ENCODE measurements at regions not wholly inside any gene's neighbourhood (a gene's known extent, or its start where the extent isn't known, plus 50 kb on each side); places are given as distances from the start of the nearest gene placed in this dataset.

DNA sequence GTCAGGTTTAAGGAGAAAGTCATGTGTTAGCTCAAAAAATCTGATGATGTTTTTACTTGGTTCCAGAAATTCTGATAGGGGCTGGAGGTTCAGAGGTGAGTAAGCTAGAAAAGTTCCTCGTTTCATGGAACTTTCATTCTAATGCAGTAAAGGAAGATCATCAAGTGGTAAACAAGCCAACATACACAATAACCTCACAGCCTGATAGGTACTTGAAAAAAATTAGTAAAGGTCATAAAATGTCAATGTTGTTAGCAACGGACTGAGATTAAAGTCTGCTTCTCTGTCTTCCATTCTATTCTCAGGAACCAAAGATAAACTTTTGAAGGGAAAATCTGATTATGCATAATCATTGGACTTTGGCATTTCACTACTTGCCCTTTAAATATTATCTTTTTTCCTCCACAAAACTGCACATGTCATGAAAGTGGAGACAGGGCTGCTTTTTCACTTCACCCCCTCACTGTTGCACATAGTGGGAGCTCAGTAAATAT lies 165.4 kb upstream of the MAF start:
- no peak for DNase-seq

DNA sequence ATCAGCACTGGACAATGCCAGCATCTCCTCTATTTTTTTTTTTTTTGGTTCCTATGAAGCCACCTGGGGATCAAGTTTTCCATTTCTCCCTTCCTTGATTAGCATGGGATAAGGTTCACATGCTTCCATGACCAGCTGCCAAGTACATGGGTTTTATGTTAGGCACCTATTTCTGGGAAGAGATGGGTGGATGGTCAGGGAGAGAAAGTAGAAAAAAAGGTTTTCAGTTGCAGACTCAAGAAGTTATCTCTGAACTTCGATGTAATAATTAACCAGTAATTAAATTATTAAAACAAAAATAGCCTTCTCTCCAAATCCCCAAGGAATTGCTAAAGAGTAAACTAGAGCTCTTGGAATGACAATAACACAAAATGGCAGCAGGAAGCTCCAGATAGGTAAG lies 164.9 kb upstream of the MAF start:
- no peak for DNase-seq

DNA sequence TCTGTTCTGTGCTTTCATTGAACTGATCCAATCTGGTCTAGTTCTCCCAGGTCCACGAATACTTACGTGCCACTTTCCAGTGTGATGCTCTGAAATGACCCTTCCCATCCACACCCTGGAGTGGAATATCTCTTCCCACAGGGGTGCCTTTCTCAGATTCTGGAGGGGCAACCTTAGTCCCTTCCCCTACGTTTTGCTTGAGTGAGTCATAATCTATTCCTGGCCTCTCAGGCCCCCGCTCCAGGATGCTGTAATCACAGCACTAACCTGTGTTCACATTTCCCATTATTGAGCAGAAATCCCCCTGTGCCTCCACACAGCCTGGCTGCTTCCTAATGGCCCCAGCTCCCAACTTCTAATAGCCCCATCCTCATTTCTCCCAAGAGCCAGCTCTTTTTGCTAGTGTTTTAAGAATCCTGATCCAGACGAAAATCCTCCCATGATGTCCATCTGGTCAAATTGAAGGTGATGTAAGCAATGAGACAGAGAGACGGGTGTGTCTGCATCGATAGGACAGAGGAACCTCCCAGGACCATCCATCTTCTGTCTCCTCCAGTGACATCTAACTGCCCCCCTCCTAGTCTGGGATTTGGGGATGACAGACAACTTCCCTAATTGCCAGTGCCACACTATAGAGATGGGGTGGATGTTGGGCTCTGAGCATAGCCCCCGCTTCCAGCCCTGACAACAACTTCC lies 164.0 kb upstream of the MAF start:
- DNase-seq, result no peak

DNA sequence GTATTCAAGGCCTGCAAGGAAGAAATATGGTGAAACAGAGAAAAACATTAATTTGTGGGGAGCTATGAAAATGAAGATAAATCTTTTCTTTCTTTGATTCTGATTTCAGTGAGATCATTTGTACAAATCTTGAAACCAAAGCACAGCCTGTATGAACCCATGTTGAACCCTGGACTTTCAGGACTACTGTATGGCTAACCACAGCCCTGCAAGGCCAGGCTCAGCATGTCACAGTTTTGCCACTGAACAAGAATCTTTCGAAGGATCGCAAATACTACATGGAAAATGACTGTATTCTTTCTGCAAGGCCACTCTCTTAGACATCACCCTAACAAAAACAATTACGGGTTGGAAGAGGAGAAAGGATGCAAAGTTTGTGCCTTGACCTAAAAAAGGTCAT lies 161.7 kb upstream of the MAF start:
- no peak for DNase-seq

DNA sequence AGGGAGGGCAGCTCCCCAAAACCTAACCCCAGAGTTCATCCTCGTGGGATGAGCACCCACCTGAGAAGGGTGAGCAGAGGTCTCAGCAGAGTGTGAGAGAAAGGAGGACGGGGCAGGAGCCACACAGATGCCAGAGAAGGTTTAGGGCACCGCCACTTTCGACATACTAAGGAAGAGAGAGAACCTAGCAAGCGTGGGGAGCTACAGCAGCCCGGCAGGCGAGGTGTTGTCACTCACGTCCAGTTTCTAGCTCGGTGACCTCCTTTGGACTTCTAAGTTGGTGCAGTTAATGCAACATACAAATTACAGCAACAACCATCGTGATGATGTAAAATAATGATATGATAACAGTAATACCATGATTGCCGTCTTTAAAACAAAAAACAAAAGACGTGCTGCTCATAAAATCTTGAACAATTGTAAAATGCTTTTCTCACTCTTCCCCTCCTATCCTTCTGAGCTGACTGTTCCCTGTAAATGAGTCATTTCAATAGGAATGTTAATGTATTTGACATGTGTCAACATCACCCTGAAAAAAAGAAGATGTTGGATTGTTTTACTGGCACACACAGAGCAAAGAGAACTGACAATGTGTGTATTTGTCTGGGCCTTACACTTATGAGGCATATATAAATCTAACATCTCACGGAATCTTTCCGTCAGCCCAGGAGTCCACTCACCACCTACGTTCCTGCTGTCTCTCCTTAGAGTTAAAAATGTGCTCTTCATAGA lies 158.2 kb upstream of the MAF start:
- no peak for DNase-seq

DNA sequence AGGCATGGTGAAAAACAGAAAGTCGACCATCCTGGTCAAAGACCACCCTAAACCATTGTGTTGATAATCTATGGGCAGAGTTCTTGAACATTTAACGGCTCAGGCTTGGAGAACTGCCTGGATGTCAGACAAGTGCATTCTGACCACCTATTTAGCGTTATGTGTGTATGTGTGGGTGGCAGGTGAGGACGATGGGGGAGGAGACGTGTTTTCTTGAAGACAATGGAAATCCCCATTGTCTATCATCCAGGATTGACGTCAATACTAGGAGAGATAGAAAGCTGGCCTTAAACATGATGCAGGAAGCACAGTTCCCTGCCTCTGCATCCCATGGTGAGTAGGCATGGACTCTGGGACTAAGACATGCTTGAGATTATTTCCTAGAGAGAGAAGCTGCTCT lies 157.4 kb upstream of the MAF start:
- DNase-seq, result no peak

DNA sequence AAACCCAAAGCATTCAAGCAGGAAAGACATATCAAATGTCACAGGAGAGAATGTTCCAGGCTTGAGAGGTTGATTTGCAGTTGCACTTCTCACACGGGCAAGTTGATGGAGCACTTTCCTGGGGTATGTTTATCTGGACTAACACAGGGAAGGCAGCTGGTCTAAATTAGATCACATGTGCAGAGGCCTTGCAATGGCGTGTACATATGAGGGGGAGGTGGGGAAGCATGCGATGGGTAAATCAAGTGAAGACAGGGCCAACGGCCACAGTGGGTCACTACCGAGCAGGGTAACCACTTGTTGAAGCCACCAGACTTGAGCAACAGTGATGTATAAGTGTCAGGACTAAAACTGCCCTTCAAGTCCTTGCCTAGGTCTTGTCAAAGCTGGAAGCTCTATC lies 156.6 kb upstream of the MAF start:
- DNase-seq, result no peak

DNA sequence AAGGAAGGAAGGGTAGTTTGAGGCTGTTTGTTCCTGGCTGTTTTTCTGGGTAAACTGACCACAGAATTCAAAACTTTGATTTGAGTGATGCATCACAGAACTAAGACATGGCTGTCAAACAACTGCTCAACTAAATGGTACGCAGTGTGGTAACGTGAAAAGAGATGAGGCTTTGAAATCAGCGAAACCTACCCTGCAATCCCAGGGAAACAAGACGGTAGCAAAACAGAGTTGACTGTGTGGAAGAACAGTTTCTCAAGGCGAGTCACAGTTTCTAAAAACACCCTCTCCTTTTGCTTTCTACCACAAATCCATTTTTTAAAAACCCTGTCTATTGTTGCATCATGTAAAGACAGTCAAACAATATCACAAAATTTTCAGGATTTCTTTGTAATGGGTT lies 156.0 kb upstream of the MAF start:
- no peak for DNase-seq

DNA sequence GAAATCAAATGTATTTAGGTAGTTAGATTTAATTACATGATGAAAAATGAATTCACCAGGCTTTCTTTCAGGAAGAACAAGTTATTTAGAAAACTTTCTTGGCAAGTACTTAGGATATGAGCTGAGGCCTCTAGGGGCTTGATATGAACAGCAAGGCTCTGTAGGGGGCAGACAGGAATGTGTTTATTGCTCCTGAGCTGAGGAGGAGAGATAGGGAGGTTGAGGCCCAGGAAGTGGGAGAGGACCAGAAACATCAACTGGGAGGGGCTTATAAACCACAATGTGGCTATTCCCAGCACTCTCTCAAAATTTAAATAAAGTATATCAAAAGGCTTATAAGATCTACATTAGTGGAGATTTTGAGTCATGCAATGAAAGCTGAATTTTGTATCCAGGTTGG lies 154.0 kb upstream of the MAF start:
- DNase-seq, result no peak

DNA sequence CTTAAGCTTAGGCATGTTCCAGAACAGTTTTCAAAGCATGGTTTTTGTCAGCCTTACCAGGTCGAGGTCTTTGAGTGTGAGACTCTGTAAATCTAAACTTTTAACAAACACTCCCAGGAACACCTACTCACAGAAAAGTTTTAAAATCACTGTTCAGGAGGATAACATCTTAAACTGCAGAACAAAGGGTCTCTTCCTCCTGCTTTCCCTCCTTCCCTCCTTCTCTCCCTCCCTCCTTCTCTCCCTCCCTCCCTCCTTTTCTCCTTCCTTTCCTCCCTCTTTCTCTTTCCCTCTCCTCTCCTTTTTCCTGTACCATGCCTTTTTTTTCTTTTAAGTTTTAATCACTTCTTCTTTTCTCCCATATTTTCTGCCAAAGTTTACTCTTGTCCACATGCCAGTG lies 153.5 kb upstream of the MAF start:
- DNase-seq, result no peak

DNA sequence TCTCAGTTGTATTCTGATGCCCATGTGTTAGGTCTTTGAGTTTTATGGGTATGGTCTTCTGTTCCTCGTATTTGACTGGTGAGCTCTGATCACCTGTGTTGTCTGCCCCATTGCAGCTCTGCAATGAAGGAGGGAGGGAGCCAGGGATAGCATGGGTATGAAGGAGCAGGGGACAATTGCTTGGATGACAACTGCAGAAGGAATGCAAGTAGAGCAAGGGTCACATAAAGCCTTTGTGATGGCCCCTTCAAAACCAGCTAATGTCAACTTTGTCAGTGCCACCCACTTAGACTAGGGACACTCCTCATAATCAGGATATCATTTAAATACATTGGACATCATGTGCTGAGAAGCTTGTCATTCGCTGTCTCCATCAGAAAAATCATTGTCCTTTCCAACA lies 152.7 kb upstream of the MAF start:
- no peak for DNase-seq

DNA sequence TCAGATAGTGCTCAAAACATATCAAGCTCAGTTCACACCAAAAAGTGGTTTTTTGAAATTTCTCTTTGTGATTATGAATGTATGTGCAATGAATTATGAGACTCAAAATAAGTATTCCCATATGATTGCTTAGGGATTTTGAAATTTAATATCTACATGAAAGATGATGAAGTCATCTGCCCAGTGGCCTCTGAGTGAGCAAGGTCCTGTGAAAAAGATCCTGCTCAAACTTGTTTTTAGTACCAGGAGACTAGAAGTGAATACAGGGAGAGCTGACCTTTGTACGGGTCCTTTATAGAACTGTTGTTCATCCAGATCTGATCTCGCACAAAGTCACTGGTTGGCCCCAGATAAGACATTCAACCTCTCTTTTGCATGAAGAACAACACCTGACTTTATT lies 151.9 kb upstream of the MAF start:
- DNase-seq, result no peak

DNA sequence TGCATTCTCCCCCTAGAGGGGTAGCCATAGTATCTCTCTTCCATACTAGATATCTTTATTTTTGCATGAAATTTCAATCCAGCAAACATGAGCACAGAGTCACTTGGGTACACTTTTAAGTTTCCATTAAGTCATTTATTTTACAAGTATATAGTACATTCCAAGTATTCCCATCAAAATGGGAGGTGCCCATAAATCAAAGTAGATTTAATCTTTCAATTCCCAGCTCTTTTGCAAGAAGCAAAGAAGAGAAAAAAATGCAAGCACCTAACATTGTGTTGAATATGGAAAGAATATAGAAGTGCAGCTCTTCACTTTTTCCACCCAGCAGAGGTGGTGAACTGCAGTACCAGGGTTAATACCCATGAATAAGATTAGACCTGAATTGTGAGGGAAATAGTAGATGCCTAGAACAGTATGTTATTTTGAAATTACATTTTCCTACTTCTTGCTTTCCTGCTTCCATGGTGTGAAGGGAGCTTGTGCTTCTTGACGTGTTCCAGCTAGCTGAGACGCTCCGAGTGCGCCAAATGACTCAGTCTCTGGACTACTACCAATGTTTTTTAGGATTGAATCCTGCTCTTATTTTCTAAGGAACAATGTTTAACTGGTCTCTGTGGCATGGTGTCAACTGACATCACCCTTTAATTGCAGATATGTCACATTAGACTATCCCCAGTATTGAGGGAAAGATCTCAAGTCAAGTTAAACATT lies 151.1 kb upstream of the MAF start:
- no peak for DNase-seq

DNA sequence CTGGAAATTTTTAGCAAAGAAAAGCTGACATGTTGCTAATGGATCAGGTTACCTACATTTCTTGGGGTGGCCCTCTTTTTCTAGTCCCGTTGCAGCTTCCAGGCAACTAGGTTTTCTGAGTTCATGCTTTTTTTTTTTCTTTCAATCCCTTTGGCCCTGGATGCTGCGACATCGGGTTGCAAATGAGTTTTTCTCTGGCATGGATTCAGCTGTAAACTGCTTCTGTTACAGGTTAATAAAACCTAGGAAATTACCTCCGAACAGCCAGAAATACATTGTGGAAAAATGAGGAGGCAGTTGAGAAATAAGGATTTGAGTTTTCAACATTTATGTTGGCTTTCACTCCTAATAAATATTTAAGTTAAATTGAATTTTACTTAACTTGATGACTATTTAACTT lies 149.8 kb upstream of the MAF start:
- no peak for DNase-seq

DNA sequence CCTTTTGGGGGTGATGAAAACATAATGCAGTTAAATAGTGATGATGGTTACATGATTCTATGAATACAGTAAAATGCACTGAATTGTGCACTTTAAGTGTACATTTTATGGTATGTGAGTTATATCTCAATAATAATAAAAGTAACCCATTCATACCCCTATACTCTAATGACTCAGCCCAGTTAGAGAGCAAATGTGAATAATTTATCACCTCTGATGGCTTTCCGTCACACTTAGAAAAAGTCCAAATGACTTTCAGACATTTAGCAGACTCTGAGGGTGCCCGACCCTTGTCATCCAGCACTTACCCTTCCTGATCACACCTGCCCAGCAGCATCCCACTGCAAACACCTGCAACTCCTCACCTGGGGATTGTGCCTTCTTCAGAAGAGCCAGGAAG lies 148.1 kb upstream of the MAF start:
- no peak for DNase-seq

DNA sequence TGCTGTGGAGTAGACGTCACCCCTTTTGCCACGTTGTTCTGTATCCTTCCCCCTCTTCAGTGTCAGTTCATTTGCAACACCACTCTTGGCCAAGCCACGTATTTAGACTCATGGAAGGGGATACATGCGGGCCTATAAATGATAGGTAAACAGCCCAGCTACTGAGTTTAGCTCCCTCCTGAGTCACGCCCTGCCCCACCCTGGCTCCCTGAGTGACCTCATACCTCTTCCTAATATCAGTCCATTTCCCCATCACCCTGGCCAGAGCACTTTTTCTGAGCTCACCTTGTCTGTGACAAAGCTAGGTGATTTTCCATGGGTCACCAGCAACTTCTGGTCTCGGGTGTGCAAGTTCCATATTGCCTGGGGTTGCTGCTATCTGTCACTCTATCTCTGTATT lies 147.2 kb upstream of the MAF start:
- DNase-seq, result no peak

DNA sequence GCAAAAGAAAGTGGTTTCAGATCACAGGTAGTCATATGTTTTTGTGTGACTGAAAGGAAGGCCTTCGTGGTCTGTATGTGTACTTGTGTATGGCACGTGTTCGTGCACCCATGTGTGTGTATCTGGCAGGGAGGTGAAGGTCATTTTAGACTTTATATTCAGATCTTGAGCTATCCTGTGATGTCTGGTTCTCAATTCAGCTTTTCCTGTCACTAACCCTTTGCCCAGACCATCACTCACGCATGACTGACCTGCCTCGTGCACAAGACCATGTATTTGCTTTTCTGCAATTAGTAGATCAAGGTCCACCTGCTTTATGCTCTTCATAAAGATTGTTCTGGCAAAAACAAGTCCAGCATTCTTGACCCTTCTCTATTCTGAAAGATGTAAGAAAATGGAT lies 139.7 kb upstream of the MAF start:
- DNase-seq, result no peak

DNA sequence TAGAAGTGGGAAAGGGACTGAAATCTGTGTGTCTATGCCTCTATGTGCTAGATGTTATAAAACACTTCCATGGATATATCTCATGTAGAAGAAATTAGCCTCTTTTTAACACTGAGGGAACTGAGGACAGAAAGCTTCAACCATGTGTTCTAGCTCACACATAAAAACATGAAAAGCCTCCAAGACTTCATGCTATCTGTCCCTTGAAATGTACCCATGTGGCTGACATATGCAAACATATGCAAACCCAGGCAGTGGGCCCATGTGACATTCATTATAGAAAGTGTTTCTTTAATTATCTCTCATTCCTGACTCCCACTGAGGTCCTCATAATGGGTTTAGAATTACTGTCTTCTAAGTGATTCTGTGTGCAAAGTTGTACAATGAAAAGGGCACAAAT lies 134.7 kb upstream of the MAF start:
- DNase-seq, result no peak

DNA sequence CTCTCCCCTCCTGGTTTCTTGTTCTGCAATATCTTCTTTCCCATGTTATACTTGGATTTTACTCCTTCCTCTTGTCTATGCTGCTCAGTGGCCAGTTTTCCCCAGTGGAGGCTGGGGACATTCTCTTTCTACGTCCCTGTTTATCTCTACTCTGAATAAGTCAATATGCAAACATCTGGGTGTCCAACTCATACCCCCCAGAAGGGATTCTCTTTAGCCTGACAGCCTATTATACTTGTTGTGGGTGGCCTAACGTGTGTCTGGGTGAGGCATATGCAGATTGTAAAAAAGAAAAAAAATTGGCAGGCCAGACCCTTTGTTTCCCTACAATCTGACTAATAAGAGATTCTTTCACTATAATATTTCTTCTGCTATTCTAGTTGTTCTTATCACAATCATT lies 134.2 kb upstream of the MAF start:
- no peak for DNase-seq

DNA sequence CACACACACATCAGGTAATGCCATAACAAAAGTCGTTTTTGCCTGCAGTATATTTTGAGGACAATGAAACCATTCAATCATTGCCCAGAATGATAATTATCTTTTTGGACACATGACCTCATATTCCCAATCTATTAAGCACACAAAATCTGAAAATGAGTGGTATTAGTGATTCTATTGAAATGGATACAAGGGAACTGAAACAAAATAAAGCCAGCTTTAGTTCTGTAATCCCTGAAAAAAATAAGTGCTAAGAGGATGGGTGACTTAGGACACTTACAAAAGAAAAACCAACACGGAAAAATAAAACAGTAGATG lies 128.3 kb upstream of the MAF start:
- no peak for DNase-seq

DNA sequence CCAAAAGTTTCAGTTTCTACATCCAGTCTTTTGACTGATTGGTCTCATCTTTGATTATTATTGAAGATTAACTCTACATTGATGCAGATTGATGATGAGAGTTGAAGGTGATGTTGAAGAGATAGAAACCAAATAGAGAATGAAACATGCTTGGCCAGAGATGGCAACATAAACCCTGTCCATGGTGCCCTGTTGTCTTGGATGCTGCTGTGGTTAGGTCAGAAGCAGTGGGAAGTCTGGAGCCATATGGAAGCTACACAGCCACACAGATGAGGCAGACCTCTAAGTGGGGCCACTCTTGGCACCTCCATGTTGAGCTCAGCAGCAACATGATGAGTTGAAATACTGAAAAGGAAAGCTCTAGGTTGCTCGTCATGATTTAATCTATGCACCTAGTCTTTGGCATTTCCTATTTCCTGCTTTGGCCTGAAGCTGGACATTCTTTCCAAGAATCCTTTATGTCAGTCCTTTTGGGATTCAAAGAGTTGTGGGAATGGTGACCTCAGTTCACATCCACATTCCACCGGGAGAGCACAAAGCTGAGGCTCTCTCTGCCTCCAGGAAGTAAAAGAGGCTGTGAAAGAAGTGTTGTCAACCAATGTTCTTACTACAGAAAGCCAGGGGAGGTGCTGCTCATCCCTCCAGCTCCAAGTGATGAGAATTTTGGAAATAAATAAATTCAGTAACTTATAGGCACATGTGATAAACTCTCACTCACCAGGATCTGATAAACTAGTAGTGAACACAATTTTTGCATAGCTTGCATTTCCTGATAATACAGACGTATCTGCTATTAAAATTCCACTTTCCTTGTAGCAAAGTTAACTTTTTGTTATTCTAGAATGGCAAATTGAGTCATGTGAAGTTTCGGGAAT lies 127.7 kb upstream of the MAF start:
- no peak for DNase-seq

DNA sequence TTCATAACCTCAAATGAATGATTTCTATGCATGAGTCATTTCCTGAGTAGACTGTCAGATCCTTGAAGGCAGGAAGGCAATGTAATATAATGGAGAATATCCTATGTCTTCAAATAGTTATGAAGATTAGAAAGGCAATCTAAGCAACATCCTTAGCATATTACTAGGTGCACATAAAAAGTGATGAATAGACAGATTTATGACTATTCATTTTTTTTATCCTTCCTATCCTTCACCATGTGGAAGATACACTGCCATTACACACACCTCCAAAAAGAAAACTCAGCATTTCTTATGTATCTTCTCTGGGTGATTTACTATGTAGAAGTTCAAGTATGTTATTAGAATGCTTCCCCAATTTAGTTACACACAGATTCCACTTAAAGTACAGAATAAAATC lies 126.4 kb upstream of the MAF start:
- DNase-seq, result no peak

DNA sequence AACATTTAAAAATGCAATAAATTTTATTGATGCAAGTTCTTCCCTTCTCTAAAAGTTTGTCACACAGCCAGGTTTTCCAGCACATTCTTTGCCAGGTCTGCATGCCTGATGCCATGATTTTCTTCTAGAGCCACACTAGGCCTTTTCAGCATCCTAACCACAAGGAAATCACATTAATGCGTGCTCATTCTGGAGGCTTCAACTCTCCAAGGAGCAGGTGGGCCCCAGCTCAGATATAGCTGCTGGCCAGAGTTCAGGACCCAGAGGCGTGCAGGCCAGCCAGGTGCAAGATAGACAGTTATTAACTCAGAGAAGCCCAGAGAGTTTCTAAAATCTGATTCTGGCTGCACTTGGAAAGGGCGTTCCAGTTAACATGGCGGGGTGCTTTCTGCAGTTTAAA lies 124.5 kb upstream of the MAF start:
- DNase-seq, result no peak

All from NCI-H1092 (cell line).